K562 (cell line): ENCODE measurements at regions not wholly inside any gene's neighbourhood (a gene's known extent, or its start where the extent isn't known, plus 50 kb on each side); places are given as distances from the start of the nearest gene placed in this dataset.

Experiments
- ATAC-seq: fragments of 200-7000 bp; cut with Tn5 transposase; 3 replicates; pipeline ENCODE4 v1.9.1; 2020; ENCODE audit warnings: moderate library complexity
- BruUV-seq: library from RNA; stranded (reverse); fragments of 400-500 nt; replicated peaks from 2 replicates; lab custom pipeline; 2021; lab: Mats Ljungman, UMichigan
- CTCF ChIA-PET: fragments of 300-600 bp; formaldehyde crosslinking; extraction: SDS; loops from one replicate; lab custom pipeline; 2021; ENCODE audit warnings: low intra/inter-chr PET ratio; lab: Yijun Ruan, JAX
- POLR2A ChIA-PET: fragments of 300-600, 350-650 bp; sonication (Branson Sonifier 250); formaldehyde crosslinking; extraction: SDS; loops from one replicate; lab custom pipeline; 2021; ENCODE audit warnings: antibody characterized with exemption, inconsistent platforms; lab: Yijun Ruan, JAX
- DNase-seq, 4 experiments: peaks; one replicate each; pipeline versions ENCODE4 v3.0.0 to v3.0.0-alpha.2; 2011 to 2018; ENCODE audit warnings: low spot score in 3 of 4, mixed read lengths in 3 of 4; ENCODE audit errors: extremely low read depth in 1 of 4
- FAIRE-seq: peaks from 2 replicates; lab custom pipeline; 2011; peaks lifted over from hg19 to GRCh38; lab: Jason Lieb, UNC
- H2AFZ ChIP-seq: 2 replicates; pipeline ENCODE4 v1.6.0; 2011; ENCODE audit warnings: low read depth, low read length, control low read depth, inconsistent platforms
- H3K27ac ChIP-seq: fragments of 200-600 bp; 3 replicates; pipeline ENCODE4 v1.8.0; 2011; ENCODE audit warnings: low read depth, mild to moderate bottlenecking, control low read depth, inconsistent platforms, low read length, moderate library complexity, mixed read lengths; ENCODE audit errors: extremely low read depth
- H3K27me3 ChIP-seq, 2 experiments: fragments of 300-600 bp in 1 of 2; 2 replicates in 1 of 2; 3 replicates in 1 of 2; pipeline versions ENCODE4 v1.6.0 to v1.8.0; 2011; ENCODE audit warnings: inconsistent platforms in 2 of 2, low read length in 2 of 2, mild to moderate bottlenecking in 1 of 2, mixed read lengths in 1 of 2, moderate library complexity in 1 of 2; ENCODE audit not compliant: control insufficient read depth in 2 of 2, insufficient read depth in 2 of 2
- H3K36me3 ChIP-seq: fragments of 300-600 bp; 3 replicates; pipeline ENCODE4 v1.8.0; 2011; ENCODE audit warnings: mild to moderate bottlenecking, low read length, inconsistent platforms; ENCODE audit not compliant: control insufficient read depth, insufficient read depth
- H3K4me1 ChIP-seq, 2 experiments: fragments of 200-600 bp in 1 of 2; replicated peaks in 1 of 2; 2 replicates in 1 of 2; 3 replicates in 1 of 2; pipeline versions ENCODE4 v1.5.1 to v1.8.0; 2011; ENCODE audit warnings: inconsistent platforms in 2 of 2, low read length in 2 of 2, mild to moderate bottlenecking in 1 of 2, mixed read lengths in 1 of 2, moderate library complexity in 1 of 2; ENCODE audit not compliant: control insufficient read depth in 2 of 2, insufficient read depth in 2 of 2
- H3K4me2 ChIP-seq: 2 replicates; pipeline ENCODE4 v1.6.1; 2011; ENCODE audit warnings: low read length, control low read depth, inconsistent platforms, mixed read lengths; ENCODE audit not compliant: insufficient read depth
- H3K4me3 ChIP-seq: fragments of 200-600 bp; sonication (generic), shearing (Covaris generic); 2 replicates; pipeline ENCODE4 v1.5.1; 2016; ENCODE audit warnings: control low read depth, inconsistent platforms
- H3K79me2 ChIP-seq: fragments of 200-600 bp; 3 replicates; pipeline ENCODE4 v1.8.0; 2011; ENCODE audit warnings: low read length, inconsistent platforms; ENCODE audit not compliant: control insufficient read depth, insufficient read depth
- H3K9ac ChIP-seq, 2 experiments: 2 replicates each; pipeline versions ENCODE4 v1.6.0 to v1.6.1; 2011; ENCODE audit warnings: low read depth in 2 of 2, low read length in 2 of 2, control low read depth in 1 of 2, inconsistent platforms in 1 of 2, mild to moderate bottlenecking in 1 of 2, mixed read lengths in 1 of 2; ENCODE audit not compliant: insufficient read depth in 1 of 2
- H3K9me1 ChIP-seq: one replicate; pipeline ENCODE4 v1.6.0; 2011; ENCODE audit warnings: inconsistent platforms, mild to moderate bottlenecking, low read length, moderate library complexity; ENCODE audit not compliant: control insufficient read depth, insufficient read depth
- H3K9me3 ChIP-seq: replicated peaks from 2 replicates; pipeline ENCODE4 v1.5.1; 2011; ENCODE audit warnings: low read depth, low read length, inconsistent platforms; ENCODE audit not compliant: control insufficient read depth, insufficient read depth
- H4K20me1 ChIP-seq: replicated peaks from 2 replicates; pipeline ENCODE4 v1.6.1; 2011; ENCODE audit warnings: low read length, inconsistent platforms, mixed read lengths; ENCODE audit not compliant: control insufficient read depth, insufficient read depth
- JUNB ChIP-seq: fragments of 450-650 bp; formaldehyde crosslinking; conservative IDR thresholded peaks from 2 replicates; pipeline ENCODE4 v1.4.0; 2020; ENCODE audit warnings: mild to moderate bottlenecking
- KDM5B ChIP-seq: fragments of 200-600 bp; sonication (generic); IDR thresholded peaks from 2 replicates; pipeline ENCODE4 v1.6.1; 2012; ENCODE audit warnings: low read depth, mild to moderate bottlenecking, moderate library complexity, low read length, control low read depth, inconsistent platforms; ENCODE audit not compliant: insufficient replicate concordance
- PCBP2 ChIP-seq: fragments of 200-400 bp; formaldehyde crosslinking; IDR thresholded peaks from 2 replicates; pipeline ENCODE4 v1.6.1; 2018; ENCODE audit warnings: low read length, low read depth, mild to moderate bottlenecking, moderate library complexity; ENCODE audit not compliant: poor library complexity, severe bottlenecking
- RCOR1 ChIP-seq, 2 experiments: IDR thresholded peaks; 2 replicates each; pipeline ENCODE4 v1.6.1; 2012; ENCODE audit warnings: low read depth in 2 of 2, low read length in 2 of 2, borderline replicate concordance in 1 of 2, improper control_type of control experiment in 1 of 2
- SREBF1 ChIP-seq: fragments of 150-350 bp; IDR thresholded peaks from 2 replicates; pipeline ENCODE4 v1.6.1; 2014; ENCODE audit warnings: antibody characterized with exemption, low read depth, low read length, borderline replicate concordance
- TEAD4 ChIP-seq, 2 experiments: sonication (generic) in 1 of 2; formaldehyde crosslinking in 1 of 2; IDR thresholded peaks; 2 replicates each; pipeline versions ENCODE4 v1.6.1 to v1.8.0; 2012 to 2022; ENCODE audit warnings: borderline replicate concordance in 1 of 2, inconsistent platforms in 1 of 2, low read length in 1 of 2, mild to moderate bottlenecking in 1 of 2, missing genetic modification reagents in 1 of 2
- WGBS: fragments of 100-300 bp; shearing (Covaris generic); methylation state at CpG from one replicate; pipeline ENCODE4 v1.1.6; 2016; ENCODE audit warnings: low coverage, mixed read lengths; ENCODE audit not compliant: insufficient coverage; ENCODE audit errors: missing lambda C conversion rate; 5-methylcytosine and 5-hydroxymethylcytosine counted together
- in situ Hi-C: fragments of 300-500 bp; cut with MboI; formaldehyde crosslinking; loops from 4 replicates; pipeline ENCODE4 v1.15.0; 2018; ENCODE audit warnings: inconsistent platforms, mixed read lengths
- intact Hi-C: fragments of 100-400 bp; cut with micrococcal nuclease; formaldehyde crosslinking; loops from 2 replicates; pipeline ENCODE4 v1.14.2; 2022
- TF ChIP-seq, protein P1 (sequence below): fragments of 250-450 bp; sonication (Bioruptor Pico); IDR thresholded peaks from 2 replicates; pipeline ENCODE4 v1.8.0; 2022; ENCODE audit warnings: moderate library complexity, mild to moderate bottlenecking, inconsistent platforms
- TF ChIP-seq, protein P2 (sequence below): fragments of 250-450 bp; sonication (Bioruptor Pico); IDR thresholded peaks from 2 replicates; pipeline ENCODE4 v1.4.0; 2020; ENCODE audit warnings: mild to moderate bottlenecking, moderate library complexity, borderline replicate concordance

GRCh38 chr18:22847867-22848451 is 85.2 kb upstream of the RBBP8 start:
- FAIRE-seq (no peak), ATAC-seq (no peak), DNase-seq (no peak)
- Histone ChIP-seq H3K4me1 (no peaks in the 10 kb centered on the region), H3K9me3 (no peaks in the 10 kb centered on the region), H3K9ac (no peak overlapping the region), H3K27me3 (peaks cover 0 to 5% of the 10 kb centered on the region in 2 experiments; a peak in 1 of 5 replicates), H3K4me2 (no peak overlapping the region), H3K79me2 (no peaks in the 10 kb centered on the region), H4K20me1 (no peaks in the 10 kb centered on the region), H3K36me3 (no peaks in the 10 kb centered on the region), H3K4me3 (no peak overlapping the region), H3K9me1 (no peaks in the 10 kb centered on the region), H2AFZ (no peak overlapping the region), H3K27ac (no peak overlapping the region)
- BruUV-seq = no TSS peak
- in situ Hi-C loops = no loop called here
- ChIA-PET POLR2A (interaction anchor here (0.9 kb wide), 1 partner anchor 9 kb away, joined by 3 read pairs; no protein-coding TSS in a partner anchor), CTCF (interaction anchor here (0.9 kb wide), 1 partner anchor 135 kb away, joined by 3 read pairs; no protein-coding TSS in a partner anchor)
- WGBS = 0% methylated on average over 1 of the region's 1 CpG
- intact Hi-C loops = loop anchor here (5.0 kb wide), 1 partner anchor 134 kb away; no protein-coding TSS in a partner anchor
- TF ChIP-seq RCOR1 (IDR thresholded peaks at IDR 0.05; ENCODE audit: borderline replicate concordance in 1 of 2, low read depth in 2 of 2, low read length in 2 of 2) = no peak
- TF ChIP-seq, protein P1, sequence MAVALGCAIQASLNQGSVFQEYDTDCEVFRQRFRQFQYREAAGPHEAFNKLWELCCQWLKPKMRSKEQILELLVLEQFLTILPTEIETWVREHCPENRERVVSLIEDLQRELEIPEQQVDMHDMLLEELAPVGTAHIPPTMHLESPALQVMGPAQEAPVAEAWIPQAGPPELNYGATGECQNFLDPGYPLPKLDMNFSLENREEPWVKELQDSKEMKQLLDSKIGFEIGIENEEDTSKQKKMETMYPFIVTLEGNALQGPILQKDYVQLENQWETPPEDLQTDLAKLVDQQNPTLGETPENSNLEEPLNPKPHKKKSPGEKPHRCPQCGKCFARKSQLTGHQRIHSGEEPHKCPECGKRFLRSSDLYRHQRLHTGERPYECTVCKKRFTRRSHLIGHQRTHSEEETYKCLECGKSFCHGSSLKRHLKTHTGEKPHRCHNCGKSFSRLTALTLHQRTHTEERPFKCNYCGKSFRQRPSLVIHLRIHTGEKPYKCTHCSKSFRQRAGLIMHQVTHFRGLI (CRISPR knock-in tag) = no peak
- no peak for TF ChIP-seq TEAD4 (IDR thresholded peaks at IDR 0.05; ENCODE audit: low read length)
- TF ChIP-seq TEAD4 (CRISPR knock-in tag; IDR thresholded peaks at IDR 0.05; ENCODE audit: borderline replicate concordance) = no peak
- no peak for TF ChIP-seq JUNB
- TF ChIP-seq PCBP2 = no peak
- TF ChIP-seq, protein P2, sequence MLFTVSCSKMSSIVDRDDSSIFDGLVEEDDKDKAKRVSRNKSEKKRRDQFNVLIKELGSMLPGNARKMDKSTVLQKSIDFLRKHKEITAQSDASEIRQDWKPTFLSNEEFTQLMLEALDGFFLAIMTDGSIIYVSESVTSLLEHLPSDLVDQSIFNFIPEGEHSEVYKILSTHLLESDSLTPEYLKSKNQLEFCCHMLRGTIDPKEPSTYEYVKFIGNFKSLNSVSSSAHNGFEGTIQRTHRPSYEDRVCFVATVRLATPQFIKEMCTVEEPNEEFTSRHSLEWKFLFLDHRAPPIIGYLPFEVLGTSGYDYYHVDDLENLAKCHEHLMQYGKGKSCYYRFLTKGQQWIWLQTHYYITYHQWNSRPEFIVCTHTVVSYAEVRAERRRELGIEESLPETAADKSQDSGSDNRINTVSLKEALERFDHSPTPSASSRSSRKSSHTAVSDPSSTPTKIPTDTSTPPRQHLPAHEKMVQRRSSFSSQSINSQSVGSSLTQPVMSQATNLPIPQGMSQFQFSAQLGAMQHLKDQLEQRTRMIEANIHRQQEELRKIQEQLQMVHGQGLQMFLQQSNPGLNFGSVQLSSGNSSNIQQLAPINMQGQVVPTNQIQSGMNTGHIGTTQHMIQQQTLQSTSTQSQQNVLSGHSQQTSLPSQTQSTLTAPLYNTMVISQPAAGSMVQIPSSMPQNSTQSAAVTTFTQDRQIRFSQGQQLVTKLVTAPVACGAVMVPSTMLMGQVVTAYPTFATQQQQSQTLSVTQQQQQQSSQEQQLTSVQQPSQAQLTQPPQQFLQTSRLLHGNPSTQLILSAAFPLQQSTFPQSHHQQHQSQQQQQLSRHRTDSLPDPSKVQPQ = no peak
- TF ChIP-seq SREBF1 = no peak
- no peak for TF ChIP-seq KDM5B
